NCI-H2029 treated with DMSO at 0.1 percent for 48 hours (cell line): ENCODE measurements at regions not wholly inside any gene's neighbourhood (a gene's known extent, or its start where the extent isn't known, plus 50 kb on each side); places are given as distances from the start of the nearest gene placed in this dataset.
A peak's percentile ranks its signal among the peaks of the same experiment; 100 is the strongest.

Source experiments
- DNase-seq: peaks from one replicate; lab custom pipeline; 2025; lab: John Stamatoyannopoulos, UW

DNA sequence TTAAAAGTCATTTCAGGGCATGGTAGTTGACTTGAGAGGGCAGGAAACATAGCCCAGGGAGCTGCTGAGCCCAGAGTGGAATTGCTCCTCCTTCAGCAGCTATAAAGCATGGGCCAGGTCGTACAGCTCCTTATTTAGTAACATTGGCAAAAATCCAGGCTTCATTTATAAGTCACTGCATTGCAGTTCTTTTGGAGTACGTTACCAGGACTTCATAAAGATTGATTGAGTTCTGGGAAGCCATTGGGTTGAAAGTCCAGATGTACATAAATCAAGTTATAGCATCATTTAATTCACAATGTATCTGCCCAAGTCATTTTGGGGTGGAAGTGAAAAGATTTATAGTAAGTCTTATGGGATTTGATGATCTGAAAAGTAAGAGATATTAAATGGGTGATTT, 53.0 kb upstream of the ANKEF1 start:
- DNase-seq: no peak

DNA sequence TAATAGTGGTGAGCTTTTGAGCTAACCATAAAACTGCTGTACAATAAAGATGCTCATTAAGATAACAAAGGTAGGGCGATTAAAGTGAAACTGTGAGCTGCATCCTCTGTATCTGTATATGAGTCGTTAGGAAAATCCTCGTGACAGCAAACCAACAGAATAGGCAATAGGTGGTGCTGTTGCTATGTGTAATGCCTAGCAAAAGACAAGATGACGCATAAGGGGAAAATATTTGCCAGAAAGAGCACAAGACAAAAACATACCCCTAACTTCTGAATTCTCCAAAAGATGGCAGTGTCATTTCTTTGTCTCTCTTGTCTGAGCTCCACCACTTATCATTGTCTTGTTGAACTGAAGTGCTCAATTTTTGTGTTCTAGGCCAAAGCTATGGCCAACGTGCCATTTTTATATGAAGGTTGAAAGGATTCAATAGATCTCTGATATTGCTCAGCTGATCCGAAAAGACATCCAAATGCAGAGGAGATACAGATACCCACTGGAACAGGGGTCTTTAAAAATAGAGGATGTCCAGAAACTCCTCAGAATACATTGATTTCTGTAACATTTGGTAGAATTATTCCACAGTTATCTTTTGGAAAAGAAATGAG, 56.3 kb upstream of the ANKEF1 start:
- DNase-seq: peak; percentile 50

DNA sequence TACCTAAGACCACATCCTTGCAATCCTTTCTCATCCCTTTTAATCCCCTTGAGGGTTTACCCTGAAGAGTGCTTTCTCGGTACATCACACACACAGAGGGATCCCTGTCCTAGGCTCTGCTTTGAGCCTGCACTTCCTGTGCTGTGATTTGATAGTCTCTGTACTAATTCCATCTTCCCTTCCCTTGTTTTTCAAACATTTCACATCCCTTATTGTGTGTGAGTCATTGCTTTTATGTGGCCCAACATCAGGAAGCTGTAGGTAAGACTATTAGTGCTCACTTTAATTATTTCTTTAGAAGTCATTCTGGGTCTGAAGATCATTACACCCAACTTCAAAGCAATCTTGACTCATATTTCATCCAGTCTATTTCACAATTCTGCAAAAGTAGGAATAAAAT, 57.2 kb upstream of the ANKEF1 start:
- no peak for DNase-seq

DNA sequence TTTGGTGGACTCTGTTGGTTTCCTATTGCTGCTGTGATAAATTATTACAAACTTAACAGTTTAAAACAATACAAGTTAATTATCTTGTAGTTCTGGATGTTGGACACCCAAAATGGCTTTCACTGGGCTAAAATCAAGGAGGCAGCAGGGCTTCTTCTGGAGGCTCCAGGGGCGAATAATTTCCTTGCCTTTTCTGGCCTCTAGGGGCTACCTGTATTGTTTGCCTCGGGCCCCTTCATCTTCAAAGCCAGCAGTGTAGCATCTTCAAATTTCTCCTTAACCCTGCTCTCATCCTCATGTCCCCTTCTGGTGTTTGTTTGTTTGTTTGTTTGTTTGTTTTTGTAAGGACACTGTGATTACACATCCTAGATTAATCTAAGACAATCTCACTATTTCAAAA, 60.5 kb upstream of the ANKEF1 start:
- DNase-seq: no peak

DNA sequence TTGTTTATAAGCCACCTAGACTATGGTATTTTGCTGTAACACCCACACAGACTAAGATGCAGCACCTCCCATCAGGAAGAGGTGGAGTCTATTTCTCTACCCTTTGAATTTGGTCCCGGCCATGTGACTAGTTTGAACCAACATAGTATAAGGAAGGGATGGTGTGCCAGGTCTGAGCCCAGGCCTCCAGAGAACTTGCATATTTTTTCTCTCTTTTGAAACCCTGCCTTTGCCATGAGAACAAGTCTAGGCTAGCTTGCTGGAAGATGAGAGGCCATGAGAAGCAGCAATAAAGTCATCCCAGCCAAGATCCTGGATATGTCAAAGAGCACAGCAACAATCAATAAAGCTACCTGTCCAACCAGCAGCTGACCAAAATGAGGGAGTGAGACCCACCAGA, 63.0 kb upstream of the ANKEF1 start:
- DNase-seq: no peak

DNA sequence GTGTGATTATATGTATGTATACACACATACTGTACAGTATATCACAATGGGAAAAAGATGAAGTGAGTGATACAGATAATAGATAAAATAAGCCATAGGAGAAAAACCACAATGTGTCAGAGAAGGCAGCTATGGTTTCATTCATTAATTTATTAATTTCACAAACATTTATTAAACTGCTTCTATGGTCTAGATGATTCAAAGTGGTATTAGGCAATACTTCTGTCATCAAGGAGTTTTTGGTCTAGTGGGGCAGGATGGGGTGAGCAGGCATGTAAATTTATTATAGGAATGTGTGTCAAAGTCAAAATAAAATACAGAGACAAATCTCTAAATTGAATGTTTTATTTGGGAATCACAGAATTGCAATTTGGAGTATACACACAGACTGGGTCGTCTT, 65.2 kb upstream of the ANKEF1 start:
- no peak for DNase-seq

DNA sequence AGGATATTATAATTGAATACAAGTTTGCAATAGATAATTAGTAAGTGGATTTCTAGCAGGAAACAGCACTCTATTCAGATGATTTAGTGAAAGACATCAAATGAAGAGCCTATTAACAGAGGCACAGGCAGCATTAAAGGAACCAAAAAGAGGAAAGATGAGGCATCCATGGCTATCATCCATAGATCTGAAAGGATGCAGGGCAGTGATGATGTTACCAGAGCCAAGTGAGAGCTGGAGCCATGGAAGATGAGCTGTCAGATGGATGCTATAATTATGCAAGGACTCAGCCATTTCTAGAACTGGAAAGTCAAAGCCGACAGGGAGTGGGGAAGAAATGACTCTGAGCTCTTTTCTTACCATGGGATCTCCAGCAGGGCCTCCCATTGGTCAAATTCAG, 66.8 kb upstream of the ANKEF1 start:
- no peak for DNase-seq

DNA sequence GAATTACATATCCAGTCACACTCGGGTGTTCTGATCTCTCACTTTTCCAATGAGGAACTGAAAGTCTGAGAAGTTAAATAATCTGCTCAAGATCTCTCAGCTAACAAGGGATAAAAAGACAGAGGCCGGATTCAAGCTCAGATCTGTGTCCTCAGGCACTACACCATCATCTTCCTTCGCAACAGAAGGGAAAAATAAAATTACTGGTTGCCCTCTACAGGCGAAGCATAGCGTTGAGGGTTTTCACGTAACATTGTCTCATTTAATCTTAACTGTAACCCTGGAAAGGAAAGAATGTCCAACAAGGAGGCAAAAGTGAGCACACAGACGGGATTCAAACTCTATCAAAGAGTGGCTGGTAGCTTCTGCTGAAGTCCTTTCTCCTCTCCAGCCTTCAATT, 67.8 kb upstream of the ANKEF1 start:
- DNase-seq: no peak

DNA sequence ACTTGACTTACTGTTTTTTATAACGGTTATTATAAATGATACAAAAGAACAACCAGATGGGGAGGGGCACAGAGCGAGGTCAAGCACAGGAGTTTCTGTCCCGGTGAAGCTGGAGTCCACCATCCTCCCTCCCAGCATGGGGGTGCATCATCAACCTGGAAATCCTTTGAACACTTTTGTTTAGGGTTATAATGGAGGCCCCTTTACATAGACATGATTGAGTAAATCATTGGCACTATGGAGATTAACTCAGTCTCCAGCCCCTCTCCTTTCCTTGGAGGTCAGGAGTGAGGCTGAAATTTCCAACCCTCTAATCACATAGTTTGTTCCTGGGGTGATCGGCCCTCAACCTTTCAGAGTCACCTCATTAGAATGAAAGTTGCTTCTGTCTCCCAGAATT, 71.8 kb upstream of the ANKEF1 start:
- no peak for DNase-seq

DNA sequence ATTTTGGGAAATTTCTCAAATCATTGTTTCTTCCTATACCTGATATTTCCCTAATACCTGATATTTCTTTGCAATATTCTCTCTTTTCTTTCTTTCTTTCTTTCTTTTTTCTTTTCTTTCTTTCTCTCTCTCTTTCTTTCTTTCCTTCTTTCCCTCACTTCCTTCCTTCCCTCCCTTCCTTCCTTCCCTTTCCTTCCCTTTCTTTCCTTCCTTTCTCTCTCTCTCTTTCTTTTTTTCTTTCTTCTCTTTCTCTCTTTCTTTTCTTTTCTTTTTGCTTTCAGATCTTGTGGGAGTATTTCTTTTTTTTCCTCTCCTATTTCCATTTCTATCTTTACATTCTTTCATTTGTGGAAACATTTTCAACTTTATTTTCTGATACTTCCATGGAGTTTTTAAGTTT, 76.1 kb upstream of the ANKEF1 start:
- no peak for DNase-seq

DNA sequence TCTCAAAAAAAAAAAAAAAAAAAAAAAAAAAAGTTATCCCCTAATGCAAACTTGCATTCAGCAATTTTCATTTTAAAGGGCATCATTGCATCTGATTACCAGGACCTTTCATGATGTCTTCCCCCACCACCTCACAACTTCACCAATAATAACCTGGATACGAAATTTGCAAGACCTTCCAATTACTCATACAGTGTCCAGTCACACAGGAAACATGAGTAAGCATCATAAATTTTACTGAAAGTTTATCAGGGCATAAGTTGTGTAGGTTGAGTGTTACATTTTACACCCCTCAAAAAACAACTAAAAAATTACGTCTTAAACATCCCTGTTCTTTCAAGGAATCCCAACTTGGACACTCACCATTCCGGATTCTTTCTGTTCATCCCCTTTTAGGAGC, 79.1 kb upstream of the ANKEF1 start:
- DNase-seq: no peak

DNA sequence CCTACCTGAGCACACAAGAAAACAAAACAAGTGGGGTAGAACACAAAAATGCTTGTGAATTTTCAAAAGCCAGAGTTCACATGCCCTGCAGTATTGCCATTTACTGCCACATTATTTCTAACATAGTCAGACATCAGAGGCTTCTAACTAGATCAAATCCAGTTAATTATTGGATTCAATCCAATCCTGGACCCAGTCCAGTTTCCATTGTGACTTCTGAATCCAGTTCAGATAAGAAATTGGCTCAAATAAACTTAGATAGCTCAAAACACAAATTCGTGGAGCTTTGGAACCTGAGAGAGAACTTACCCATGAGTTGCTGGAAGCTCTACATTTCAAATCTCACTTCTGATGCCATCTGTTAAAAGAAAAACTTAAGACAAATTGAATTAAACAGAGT, 85.2 kb upstream of the ANKEF1 start:
- DNase-seq: no peak

DNA sequence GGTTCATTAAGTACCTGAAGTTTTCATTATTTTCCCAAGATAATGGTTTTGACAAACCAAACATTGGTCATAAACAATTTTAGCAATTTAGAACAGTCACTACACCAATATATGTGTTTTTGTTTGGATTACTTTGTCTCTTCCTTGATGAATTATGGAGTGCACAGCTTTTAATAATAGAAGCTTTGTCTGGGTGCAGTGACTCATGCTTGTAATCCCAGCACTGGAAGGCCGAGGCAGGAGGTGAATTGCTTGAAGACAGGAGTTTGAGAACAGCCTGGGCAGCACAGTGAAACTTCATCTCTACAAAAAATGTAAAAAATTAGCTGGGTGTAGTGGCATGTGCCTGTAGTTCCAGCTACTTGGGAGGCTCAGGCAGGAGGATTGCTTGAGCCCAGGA, 89.4 kb upstream of the ANKEF1 start:
- DNase-seq: no peak

DNA sequence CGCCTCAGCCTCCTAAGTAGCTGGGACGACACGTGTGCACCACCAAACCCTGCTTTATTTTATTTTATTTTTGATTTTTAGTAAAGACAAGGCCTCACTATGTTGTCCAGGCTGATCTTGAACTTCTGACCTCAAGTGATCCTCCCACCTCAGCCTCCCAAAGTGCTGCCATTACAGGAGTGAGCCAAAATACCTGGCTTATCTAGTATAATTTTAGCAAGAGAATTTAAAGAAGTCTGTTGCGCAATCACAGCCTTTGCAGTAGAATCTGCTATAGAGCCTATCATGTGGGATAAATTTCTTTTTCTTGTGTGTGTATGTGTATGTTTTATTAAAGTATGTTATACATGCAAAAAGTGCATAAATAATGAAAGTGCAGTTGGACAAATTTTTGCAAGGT, 92.1 kb upstream of the ANKEF1 start:
- DNase-seq: no peak

DNA sequence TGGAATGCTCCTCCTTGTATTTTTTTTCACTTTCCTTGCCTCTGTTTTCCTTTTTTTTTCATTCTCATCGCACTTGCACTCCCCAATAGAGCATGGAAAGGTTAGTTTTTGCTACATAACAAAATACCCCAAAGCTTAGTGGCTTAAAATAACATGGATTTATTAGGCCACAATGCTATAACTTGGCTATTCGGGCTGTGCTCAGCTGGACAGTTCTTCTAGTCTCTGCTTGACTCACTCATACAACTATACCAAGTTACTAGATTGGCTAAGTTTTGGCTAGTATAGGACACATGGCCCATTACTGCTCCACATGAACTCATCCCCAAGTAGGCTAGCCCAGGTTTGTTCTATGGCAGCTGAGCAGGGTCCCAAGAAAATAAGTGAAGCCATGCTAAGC, 94.5 kb upstream of the ANKEF1 start:
- DNase-seq: no peak

DNA sequence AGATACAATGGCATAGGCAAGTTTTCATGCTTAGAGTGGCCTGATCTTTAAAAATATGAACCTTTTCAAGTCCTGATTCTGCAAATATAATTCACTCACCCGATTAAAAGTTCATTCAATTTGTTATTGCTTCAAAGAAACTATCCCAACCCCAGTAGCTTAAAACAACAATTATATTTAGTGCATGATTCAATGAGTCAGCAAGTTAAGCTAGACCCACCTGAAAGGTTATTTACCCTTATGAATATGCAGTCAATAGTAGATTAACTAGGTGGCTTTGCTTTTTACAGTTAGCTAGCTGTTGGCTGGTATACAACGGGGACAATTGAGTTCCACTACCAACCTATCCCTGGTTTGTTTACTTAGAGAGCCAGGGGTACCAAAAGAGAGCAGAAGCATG, 95.6 kb upstream of the ANKEF1 start:
- no peak for DNase-seq

DNA sequence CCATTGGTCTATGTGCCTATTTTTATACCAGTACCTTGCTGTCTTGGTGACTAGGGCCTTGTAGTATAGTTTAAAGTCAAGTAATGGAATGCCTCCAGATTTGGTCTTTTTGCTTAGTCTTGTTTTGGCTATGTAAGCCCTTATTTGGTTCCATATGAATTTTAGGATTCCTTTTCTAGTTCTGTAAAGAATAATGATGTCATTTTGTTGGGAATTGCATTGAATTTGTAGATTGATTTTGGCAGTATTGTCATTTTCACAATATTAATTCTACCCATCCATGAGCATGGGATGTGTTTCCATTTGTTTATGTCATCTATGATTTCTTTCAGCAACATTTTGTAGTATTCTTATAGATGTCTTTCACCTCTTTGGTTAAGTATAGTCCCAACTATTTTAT, 96.4 kb upstream of the PAK5 start:
- DNase-seq: no peak

DNA sequence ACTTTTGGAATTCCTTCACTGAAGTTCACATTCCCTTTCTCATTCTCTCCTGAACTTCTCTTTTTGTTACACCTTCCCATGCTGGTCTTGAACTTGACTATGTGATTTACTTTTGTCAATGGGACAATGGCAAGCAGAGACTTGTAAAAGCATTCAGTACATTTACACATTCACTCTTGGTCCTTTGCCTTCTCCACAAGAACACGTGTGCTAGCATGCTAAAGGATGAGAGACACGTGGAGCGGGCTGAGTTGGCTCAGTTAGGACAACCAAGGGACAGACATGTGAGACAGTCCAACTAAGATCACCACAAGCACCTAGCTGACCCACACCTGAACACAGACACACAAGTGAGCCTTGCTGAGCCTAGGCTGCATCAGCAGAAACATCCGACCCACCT, 91.3 kb upstream of the PAK5 start:
- no peak for DNase-seq

DNA sequence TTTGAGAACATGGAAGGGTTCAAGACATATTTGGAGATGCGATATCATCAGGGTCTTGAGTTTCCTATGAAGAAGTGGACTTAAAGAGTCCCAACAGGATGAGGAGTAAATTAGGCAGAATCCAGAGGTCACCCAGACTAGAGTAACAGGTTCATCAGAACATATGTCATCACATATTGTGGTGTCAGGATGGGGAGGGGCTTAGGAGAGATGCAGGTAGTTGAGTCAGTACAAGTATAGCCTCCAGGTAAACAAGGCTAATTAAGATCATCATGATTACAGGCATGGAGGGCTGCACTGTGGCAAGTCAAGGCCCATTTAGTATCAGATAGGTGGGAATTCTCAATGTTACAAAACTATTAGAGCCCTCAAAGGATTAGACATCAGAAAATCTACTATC, 90.1 kb upstream of the PAK5 start:
- peak; percentile 36 for DNase-seq

DNA sequence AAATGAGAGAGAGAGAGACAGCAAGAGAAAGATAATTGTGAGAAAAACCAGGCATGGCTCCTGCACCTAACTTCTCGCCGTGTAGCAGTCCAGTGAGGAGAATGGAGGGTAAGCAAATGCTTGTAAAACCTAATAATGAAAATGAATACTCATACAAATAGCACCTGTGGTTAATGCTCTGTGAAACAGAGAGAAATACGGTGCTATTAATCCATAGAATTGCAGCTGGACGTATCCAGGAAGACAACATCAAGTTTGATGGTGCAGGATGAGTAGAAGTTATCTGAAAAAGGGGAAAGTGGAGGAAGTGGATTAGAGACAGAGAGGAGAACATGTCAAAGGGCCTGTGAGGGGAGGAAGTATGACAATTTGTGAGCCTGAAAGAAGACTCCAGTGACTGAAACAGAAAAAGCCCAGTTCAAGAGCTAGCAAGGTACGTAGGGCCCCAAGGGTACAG, 89.4 kb upstream of the PAK5 start:
- DNase-seq: no peak

DNA sequence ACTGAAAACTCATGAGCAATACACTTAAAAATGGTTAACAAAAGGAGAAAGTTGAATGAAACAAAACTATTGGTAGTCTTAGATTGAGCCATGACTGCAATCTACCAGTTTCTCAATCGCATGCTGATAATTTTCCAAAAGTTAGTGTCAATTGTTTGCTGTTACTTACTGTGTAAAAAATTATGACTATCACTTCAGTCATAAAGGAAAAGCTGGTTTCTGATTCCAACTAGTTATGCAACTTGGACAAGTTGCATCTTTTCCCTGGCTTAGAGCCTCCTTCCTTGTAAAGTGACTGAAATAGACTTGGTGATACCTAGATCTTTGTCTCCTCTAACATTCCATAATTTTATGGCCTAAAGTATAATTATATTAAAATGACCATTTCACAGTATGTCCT, 88.3 kb upstream of the PAK5 start:
- no peak for DNase-seq

DNA sequence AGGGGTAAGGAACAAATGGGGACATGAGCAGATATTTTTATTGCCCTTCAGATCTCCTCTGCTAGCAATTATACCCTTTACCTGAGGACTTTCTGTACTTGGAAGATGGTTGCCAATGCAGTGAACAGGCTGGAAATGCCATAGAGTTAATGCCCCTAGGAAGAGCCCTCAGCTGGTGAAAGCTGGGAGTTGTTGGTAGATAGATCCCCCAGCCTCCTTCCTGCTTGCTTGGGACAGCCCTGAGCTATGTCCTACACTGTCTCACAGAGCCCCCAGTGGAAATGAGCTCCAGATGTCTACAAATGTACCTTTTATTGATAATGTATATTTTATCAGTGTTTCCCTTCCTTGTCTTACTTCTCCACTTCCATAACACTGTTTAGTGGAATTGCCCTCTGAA, 87.6 kb upstream of the PAK5 start:
- no peak for DNase-seq

DNA sequence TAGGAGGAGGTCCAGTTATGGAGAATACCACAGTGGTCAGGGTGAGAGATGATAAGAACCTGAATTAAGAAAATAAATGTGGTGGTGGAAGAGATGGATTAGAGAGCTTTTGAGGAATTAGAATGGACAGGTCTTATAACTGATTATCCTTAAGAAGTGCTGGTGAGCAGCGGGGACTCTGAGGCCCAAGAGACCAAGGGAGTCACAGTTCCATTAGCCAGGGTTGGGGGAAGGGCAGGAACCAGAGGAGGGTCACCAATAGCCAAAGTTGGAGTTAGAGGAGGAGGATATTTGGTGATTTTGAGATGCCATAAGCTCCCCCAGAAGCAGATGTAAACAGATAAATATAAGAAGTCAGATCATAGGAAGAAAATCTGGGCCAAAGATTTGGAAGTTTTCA, 87.1 kb upstream of the PAK5 start:
- no peak for DNase-seq

DNA sequence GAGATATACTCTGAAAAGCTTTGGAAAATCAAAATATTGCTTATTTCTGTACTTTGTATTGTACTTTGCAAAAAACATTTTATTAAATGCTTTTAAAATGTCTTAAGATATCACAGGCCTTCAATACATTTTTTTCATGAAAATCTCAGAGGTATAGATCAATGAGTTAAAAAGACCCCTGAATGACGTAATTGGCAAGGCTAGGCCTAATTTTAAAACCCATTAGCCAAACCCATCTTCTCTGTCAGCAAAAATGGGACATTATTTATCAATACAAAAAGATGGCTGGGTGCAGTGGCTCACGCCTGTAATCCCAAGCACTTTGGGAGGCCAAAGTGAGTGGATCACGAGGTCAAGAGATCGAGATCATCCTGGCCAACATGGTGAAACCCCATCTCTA, 84.8 kb upstream of the PAK5 start:
- no peak for DNase-seq

DNA sequence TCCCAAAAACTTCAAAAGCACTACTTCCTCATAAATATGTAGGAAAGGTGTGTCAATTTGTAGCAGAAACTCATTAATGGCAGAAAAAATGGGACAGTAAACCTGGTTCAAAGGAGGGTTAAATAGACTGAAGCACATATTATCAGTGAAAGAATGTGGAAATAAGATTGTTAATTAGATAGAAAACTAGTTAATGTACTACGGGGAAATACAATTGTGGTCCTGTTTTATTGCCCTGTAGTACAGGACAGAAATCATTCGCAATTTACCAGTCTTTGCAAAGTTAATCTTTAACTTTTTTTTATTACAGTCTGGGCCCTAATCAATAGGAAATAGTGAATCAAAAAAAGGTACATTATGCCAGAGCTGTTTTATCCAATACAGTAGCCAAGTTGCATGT, 82.0 kb upstream of the PAK5 start:
- no peak for DNase-seq
